T-helper 1 cell treated with Interleukin-12 subunit alpha and Interleukin-12 subunit beta and Interleukin-4 antibody, amounts not matched to agents 30 ng/mL and 1 ng/mL, for 36 hours (primary cell): ENCODE measurements at regions not wholly inside any gene's neighbourhood (a gene's known extent, or its start where the extent isn't known, plus 50 kb on each side); places are given as distances from the start of the nearest gene placed in this dataset.

Experiments
- intact Hi-C: fragments of 100-400 bp; cut with micrococcal nuclease; formaldehyde crosslinking; loops from one replicate; pipeline ENCODE4 v1.15.1; 2024

DNA sequence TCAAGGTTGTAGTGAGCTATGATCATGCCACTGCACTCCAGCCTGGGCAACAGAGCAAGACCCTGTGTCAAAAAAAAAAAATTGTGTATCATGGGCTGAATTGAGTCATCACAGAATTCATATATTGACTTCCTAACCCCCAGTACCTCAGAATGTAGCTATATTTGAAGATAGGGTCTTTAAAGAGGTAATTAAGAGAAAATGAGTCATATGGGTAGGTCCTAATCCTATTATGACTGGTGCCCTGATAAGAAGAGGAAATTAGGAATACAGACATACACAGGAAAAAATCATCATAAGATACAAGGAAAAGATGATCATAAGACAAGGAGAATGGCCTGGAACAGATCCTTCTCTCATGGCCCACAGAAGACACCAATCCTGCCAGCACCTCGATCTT lies 466.4 kb upstream of the ACVR2A start:
- intact Hi-C loops, result no loop called here

GRCh38 chr2:147375073-147375472 lies 469.8 kb upstream of the ACVR2A start:
- intact Hi-C loops, result no loop called here

- intact Hi-C loops, result no loop called here
Measured at GRCh38 chr2:147374423-147374811, 470.4 kb upstream of the ACVR2A start.

GRCh38 chr2:147373800-147374422 lies 470.9 kb upstream of the ACVR2A start:
- intact Hi-C loops, result no loop called here

GRCh38 chr2:147368306-147368705 lies 476.5 kb upstream of the ACVR2A start:
- intact Hi-C loops, result no loop called here

GRCh38 chr2:147366279-147366678 lies 478.6 kb upstream of the ACVR2A start:
- intact Hi-C loops, result no loop called here

- intact Hi-C loops, result loop anchor here (2.0 kb wide), 1 partner anchor 297 kb away; no protein-coding TSS in a partner anchor
Measured at GRCh38 chr2:147365622-147366021, 479.2 kb upstream of the ACVR2A start.

DNA sequence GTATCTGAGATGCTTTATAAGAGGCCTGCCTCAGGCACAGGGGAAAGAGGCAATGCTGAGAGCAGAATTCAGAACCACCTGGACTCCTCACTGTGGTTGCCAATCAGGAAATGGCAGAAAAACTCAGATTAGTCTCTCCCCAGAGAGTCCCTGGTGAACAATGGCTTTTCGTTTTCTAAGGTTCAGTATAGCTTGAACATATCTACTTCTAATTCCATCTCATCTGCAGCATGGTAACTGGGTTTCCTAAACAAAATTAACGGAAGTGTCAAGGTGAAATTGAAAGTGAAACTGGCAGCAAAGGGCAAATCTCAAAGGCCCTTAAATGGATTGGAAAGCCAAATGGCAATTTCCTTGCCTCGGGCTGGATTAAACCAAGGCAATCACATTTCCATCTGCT lies 480.2 kb upstream of the ACVR2A start:
- intact Hi-C loops, result loop anchor here (2.0 kb wide), 1 partner anchor 298 kb away; no protein-coding TSS in a partner anchor

DNA sequence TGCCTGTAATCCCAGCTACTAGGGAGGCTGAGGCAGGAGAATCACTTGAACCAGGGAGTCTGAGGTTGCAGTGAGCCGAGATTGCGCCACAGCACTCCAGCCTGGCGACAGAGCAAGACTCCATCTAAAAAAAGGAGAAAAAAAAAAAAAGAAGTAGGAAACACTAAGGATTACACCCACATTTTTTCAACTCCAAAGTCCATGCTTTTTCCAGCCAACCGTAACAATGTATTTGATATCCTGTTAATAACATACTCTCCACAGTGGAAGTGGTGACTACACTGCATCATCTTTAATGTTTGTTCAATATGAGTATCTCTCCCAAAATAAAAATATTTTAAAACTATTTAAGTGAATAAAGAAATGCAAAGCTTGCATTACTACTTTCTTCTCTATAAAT lies 481.6 kb upstream of the ACVR2A start:
- intact Hi-C loops, result no loop called here

GRCh38 chr2:147358375-147358774 lies 486.5 kb upstream of the ACVR2A start:
- intact Hi-C loops, result loop anchor here (5.0 kb wide), 1 partner anchor 539 kb away; no protein-coding TSS in a partner anchor

- intact Hi-C loops, result loop anchor here (5.0 kb wide), 1 partner anchor 541 kb away; no protein-coding TSS in a partner anchor
Measured at GRCh38 chr2:147356157-147356556, 488.7 kb upstream of the ACVR2A start.

DNA sequence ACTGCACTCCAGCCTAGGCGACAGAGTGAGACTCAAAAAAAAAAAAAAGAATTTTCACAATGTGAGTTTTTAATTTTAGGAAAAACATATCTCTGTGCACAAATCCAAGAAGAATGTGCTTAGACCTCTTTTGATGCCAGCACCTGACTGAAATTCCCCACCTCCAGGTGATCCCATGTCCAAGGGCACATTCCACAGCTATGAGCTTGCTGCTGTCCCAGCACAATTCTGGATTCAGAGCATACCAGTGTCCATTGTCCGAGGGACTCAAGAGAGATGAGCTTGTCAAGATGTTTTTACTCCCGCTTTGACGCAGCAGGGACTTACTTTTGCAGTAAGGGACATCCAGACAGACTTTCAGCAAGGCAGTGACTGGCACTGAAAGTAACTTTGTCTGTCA lies 489.1 kb upstream of the ACVR2A start:
- intact Hi-C loops, result loop anchor here (5.0 kb wide), 1 partner anchor 542 kb away; no protein-coding TSS in a partner anchor

DNA sequence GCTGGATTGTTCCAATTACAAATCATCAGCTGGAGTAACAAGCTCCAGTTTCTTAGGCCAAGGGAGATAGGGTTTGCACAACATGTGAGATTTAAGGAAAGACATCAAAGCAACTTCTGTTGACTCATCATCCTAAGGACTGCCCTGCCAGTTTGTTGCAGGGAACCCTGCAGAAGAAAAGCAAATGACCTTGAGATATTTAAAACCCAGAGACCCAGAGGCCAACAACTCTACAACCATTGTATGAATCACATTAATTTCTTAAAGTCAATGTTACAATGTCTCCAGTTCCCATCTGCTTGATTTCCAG lies 491.8 kb upstream of the ACVR2A start:
- intact Hi-C loops, result no loop called here

DNA sequence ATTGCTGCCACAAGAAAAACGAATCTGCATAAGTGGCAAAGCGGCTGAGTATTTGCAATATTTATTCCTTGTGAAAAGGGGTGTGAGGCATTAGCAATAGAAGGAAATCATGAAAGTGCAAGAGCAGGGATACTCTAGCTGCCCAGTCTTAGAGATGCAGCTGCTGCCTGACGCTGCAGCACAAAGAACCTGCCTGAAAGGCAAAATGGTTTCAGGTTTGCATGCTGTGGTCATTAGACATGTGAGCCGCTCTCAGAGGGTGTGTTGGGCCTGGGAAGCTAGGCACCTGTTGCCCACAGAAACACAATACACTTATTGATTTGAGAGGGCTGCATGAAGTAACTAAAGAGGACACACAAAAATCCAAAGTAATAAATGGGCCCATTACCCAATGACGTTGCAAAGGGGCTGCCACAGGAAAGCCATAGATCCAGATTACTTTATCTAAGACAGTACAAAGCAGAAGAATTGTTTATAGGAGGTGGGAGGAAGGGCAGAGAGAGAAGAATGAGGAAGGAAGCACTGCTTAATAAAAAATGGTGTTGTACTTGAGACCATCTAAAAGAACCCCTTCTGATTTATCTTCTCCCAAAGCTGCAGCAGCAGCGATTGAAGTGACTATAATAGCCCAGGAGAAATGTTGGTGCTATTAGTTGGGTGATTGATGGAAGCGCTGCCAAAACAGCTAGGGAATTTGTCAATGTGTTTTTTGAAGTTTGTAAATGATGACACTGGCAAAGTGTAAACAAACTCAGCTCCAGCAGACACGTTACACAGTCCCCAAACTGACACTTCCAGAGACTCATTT lies 492.4 kb upstream of the ACVR2A start:
- intact Hi-C loops, result no loop called here

- intact Hi-C loops, result no loop called here
Measured at GRCh38 chr2:147351784-147352183, 493.0 kb upstream of the ACVR2A start.

DNA sequence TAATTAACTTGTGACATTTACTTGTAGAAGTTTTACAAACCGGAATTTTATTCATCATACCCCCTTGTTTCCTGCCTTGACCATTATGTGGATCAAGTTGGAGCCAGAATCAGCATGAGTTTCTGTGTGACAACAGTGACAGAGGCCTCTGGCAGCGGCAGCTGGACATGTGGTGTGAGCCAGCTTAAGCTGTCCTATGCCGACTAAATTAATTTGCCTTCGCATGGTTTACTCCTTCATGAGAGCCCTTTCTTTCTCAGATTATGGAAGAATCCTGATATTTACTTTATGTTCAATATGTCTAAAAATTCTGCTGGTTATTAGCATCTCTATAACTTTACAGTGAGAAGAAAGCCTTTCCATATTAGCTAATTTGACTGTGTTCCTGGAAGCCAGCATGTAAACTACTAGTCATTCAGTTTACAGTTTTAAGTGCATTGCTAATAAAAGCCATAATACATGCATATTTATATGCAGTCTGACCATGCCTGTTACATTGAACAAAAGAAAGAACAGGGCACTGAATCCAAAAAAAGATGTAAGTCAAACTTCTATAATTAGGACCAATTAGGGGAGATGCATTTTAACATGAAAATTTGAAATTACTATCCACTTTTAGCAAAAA lies 495.8 kb upstream of the ACVR2A start:
- intact Hi-C loops, result no loop called here

DNA sequence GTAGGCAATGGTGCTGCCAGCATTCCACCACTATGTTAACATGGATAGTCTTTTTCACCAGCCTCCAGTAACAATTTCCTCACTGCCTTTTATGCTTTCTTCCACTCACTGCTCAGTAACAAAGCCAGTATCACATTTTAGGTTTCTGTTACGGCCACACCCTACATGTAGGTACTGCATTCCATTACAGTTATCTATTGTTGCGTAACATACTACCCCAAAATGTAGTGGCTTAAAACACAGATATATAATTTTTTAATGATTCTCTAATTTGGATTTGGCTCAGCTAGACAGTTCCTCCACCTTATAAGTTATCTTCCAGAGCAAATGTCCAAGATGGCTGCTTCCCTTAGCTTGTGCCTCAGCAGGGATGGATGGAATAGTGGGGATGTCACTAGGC lies 498.7 kb upstream of the ACVR2A start:
- intact Hi-C loops, result no loop called here

DNA sequence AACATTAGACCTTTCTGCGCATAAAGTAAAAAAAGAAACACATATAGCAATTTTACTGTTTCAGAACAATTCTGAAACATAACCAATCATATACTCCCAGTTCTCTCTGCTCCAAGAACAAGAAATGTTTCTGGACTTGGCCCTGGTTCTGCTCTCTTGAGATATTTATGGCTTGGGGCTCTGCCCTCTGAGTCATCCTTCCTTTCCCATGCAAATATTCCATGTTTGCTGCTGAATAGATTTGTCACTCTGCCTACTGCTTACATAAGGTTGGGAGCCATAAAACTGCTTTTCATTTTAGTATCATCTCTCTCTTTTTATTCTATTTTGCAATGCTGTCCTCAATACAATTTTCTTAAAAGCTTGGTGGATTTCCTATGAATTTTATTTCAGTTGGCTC lies 499.6 kb upstream of the ACVR2A start:
- intact Hi-C loops, result no loop called here

GRCh38 chr2:147342329-147342728 lies 502.5 kb upstream of the ACVR2A start:
- intact Hi-C loops, result no loop called here

DNA sequence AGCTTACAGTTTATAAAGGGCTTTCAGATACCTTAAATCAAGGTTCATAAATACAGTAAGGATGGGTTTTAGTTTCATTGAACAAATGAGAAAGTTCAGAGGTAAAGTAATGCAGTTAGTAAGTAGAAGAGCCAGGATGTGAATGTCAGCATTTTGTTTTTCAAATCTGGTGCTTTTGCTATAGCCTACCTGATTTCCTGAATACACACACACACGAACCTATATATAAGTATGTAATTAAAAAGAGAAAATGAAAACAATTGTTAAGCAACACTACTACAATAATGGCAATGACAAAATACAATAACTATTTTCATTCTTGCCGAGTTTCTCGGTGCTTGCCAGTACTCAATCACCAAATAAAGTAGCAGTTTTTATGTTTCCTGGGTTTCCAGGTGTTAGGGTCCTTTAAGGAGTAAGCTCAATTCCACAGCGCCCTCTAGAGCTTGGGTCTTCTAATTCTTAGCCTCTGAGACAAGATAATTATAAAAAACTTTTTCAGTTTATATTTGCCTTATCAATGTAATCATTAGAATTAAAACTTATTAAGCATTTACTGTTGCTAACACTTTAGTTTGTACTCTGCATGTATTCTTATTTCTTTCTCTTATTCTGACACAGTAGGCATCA lies 512.9 kb upstream of the ACVR2A start:
- intact Hi-C loops, result loop anchor here (1.0 kb wide), 6 partner anchors 34 to 579 kb away; no protein-coding TSS in a partner anchor

DNA sequence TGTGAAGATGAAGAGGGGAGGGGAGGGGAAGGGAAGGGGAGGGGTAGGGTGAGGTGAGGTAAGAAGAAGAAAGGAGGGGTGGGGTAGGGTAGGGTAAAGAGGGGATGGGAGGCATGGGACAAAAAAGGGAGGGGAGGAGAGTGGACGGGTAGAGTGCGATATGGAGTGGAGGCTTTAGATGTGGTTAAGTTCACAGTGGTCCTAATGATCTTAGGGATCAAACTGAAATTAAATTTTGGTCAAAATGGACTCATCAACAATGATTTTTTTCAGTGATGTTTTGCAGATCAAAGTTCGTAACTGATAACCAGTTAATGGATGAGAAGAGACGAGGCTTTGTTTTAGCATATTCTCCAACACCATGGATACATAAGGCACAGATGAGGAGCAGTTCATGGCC lies 513.9 kb upstream of the ACVR2A start:
- intact Hi-C loops, result no loop called here

- intact Hi-C loops, result loop anchor here (1.0 kb wide), 3 partner anchors 29 to 244 kb away; no protein-coding TSS in a partner anchor
Measured at GRCh38 chr2:147327613-147328012, 517.2 kb upstream of the ACVR2A start.
